ENCODE measurements at regions not wholly inside any gene's neighbourhood (a gene's known extent, or its start where the extent isn't known, plus 50 kb on each side); places are given as distances from the start of the nearest gene placed in this dataset.
"Not testable (repeated sequence)": the region's sequence is repeated elsewhere in the genome, so short reads cannot be mapped to it uniquely, and the experiment has no call there.

DNA sequence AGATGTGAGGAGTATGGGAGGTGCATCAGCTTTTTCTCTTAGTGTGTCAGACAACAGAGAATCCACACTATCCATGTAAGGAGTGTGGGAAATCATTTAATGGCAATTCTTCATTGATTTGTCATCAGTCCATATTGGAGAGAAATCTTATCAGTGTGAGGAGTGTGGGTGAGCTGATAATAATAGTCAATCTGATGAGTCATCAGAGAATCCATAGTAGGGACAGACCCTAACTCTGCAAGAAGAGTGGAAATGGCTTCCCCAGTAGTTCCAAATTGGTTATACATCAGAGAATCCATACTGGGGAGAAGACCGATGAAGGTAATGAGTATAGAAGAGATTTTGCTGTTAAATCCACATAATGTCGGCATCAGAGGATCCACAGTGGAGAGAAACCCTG is 150.5 kb upstream of the THUMPD2 start:
- DNase-seq (ENCODE audit: low spot score): no peak

DNA sequence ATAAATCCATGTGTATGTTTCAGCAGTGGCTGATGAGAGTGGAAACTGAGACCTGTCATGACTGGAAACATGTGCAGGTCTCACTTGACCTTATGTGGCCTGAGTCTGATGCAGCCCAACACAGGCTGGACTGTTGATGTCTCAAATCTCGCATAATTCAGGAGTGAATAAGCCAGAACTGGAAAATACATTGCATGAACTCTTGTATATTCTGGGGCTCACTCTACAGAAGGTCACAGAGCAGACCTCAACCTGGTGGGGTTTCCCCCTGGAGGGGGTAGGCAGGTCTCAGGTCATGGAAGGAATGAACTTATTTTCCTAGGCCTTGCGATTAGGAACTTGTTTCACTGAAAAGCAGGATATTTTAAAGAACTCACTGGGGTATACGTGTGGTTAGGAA is 146.3 kb upstream of the THUMPD2 start:
- no peak for DNase-seq (ENCODE audit: low spot score)

DNA sequence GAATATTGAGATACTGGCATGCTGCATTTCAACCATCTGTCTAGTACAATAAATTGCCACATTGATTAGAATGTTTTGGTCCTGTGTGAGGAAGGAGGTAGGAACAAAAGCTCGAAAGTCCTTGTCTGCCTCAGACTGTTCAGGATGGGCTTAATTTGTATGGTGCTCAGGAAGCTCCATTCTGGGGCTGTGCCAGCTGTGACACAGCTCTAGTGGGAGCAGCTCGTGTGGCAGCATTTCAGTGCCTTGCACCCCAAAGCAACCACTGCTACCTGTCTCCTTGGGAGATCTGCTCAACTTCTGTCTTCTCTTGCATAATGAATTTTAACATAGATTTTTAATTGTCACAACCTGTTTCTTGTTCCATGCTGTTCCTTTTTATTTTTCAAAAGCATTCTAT is 144.4 kb upstream of the THUMPD2 start:
- no peak for DNase-seq (ENCODE audit: low spot score)

DNA sequence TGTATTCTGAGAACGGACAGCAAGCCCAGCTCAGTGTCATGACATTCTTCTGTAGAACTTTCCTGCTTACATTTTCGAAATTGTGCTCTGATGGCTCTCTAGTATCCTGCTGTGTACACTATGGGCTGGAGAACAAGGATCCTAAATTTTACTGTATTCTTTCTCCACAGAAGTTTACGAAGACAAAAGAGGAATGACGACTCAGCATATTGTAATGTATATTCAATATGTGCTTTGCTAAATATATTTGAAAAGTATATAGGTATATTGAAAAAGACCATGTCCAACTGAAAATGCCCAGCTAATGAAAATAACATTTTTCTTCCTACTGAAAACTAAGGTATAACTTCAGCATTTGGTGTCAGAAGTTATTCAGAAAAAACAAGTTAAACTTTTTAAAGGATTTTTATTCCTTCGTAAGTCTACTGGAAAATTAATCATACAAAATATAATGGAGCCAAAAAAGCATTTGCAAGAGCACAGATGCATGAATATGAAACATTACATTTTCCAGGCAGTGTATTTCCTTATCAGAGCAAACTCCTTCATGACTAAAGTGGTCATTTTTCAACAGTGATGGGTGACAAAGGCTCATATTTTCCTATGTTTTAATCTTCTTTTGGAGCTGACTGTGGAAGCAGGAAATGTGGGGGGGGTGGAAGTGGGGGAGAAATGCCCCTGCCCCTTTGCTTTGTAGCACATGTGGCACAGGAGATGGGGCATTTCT is 143.8 kb upstream of the THUMPD2 start:
- no peak for DNase-seq (ENCODE audit: low spot score)

DNA sequence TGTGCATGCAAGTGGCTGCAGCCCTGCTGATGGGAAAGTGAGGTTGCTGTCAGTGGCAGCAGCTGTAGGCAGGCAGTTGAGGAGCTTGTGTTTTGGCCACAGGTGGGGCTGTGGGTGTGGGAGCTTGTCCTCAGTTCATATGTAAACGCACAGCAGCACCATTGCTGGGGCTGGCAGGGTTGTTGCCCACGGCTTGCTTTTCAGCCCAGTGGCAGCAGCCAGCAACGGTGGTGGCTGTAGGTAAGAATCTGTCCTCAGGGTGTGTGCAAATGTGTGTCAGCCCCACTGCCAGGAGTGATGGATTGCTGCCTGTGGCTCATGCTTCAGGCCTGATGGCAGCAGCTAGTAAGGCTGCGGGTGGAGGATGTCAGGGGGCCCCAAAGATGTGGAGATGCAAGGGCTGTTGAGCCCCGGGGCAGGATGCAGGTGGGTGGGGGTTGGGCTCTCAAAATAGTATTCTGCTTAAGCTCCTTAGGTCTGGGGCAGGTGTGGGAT is 141.3 kb upstream of the THUMPD2 start:
- DNase-seq (ENCODE audit: low spot score): peak; percentile 49

DNA sequence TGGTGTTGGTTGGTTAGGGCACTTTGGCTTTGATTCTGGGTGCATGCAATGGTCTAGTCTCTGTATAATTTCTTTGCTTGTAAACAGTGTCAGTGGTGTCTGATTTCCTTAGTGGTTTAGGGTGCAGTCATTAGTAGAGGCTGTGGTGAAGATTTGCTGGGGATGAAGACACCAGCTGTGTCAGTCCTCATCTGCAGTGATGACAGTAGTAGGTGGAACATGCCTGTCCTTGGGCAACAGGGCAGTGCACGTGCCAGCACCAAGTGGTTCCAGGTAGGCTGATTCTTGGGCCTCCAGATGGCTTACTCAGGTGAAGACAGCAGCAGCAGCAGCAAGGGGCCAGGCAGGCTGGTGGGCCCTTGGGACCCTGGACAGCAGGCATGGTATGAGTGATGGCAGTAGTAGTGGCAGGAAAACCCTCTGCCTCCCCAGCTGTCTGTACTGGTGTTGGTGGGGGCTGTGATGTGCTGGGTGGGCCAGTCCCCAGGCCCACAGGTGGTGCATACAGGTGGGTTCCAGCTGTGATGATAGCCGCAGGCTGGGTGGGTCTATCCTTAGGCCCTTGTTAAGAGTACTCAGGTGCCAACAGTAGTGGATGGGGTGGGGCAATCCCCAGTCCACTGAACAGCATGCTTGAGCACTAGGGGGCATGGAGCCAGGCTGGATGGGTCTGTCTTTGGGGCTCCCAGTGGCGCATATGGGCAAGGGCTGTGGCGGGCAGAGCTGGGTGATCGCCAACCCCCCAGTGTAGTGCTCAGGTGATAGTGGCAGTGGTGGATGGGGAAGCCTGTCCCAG is 140.7 kb upstream of the THUMPD2 start:
- peak; percentile 19 for DNase-seq (ENCODE audit: low spot score)

DNA sequence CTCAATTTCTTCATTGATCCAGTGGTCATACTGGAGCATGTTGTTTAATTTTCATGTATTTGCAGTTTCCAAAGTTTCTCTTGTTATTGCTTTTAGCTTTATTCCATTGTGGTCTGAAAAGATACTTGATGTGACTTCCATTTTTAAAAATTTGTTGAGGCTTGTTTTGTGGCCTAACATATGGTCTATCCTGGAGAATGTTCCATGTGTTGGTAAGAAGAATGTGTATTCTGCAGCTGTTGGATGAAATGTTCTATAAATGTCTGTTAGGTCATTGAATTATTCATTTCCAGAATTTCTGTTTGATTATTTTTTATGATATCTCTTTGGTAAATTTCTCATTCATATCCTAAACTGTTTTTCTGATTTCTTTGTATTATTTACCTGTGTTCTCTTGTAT is 139.8 kb upstream of the THUMPD2 start:
- no peak for DNase-seq (ENCODE audit: low spot score)

DNA sequence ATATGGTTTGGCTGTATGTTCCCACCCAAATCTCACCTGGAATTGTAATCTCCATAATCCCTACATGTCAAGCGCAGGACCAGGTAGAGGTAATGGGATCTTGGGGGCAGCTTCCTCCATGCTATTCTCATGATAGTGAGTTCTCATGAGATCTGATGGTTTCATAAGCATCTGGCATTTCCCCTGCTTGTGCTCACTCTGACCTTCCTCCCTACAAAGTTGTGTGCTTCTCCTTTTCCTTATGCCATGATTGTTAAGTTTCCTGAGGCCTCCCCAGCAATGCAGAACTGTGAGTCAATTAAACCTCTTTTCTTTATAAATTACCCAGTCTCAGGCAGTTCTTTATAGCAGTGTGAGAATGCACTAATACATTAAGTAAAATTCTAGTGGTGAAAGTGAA is 138.3 kb upstream of the THUMPD2 start:
- DNase-seq (ENCODE audit: low spot score): not testable (repeated sequence)

DNA sequence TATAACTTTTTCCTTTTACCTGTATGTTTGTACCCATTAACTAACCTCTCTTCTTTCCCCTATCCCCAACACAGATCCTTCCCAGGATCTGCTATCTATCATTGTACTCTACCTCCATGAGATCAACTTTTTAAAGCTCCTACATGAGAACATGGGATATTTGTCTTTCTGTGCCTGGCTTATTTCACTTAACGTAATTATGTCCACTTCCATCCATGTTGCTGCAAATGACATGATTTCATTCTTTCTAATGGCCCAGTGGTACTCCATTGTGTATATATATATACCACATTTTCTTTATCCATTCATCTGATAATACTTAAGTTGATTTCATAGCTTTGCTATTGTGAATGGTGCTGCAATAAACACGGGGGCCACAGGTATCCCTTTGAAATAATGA is 135.9 kb upstream of the THUMPD2 start:
- no peak for DNase-seq (ENCODE audit: low spot score)

DNA sequence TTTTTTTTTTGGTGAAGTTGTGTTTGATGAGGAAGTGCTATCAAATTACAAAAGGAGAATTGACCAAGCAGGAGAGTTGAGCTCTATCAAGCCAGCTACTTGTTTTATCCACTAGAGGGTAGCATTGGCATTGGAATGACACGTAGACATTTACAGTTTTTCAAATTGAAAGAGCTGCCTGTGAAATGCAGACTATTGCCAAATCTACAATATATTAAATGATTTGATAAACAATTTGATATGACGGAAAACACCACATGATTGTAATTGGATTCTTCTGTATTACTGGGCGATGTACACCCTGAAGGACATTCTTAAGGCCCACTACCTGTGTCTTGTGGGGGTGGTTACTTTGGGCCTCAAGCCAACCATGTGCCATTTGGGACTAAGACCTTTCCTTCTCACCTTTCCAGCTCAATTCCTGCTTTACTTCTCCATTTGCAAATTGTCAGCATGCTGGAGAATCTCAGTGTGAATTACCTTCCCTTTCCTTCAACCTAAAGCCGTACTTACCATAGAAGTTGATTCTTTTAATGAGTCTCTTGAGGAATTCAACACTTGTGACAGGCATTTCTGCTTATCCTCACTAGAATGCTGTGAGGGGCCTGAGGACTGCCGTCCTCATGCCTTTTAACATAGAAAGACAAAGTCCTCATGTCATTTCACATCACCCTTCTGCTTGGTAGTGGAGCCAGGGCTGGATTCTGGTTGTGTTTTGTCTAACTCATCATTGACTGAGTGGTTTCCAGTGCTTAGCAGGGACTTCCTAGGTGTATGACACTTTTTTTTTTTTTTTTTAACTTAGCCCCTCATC is 134.8 kb upstream of the THUMPD2 start:
- DNase-seq (ENCODE audit: low spot score): peak; percentile 85

DNA sequence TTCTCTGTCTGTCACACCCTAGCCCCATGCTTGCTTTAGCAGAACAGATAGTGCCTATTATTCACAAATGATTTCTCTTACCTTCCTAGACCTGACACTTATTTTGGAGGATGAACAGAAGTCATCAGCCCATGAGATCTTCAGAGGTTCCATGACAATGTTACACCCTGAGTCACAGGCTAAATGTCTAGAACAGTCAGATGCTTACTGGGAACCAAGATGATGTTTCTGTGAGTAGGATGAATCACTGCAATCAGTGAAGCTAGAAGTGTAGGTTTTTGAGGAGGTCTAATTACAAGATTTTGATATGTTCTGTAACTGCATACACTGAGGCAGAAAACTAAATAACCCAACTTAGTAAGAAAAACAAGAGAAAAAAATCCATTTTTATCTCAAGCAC is 123.0 kb upstream of the THUMPD2 start:
- DNase-seq (ENCODE audit: low spot score): no peak

DNA sequence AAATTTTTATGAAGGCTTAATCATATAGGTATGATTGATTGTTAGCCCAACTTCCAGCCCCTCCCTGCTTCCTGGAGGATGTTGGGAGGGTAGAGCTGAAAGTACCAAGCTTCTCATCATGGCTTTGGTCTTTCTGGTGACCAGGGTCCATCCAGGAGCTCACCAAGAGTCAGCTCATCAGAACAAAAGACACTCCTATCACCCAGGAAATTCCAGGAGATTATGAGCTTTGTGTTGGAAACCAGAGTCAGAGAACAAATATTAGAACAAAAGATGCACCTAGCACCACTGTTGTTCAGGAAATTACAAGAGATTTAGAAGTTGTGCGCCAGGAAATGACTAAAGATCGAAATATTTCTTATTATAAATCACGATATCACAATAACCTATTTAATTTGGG is 119.9 kb upstream of the THUMPD2 start:
- no peak for DNase-seq (ENCODE audit: low spot score)

DNA sequence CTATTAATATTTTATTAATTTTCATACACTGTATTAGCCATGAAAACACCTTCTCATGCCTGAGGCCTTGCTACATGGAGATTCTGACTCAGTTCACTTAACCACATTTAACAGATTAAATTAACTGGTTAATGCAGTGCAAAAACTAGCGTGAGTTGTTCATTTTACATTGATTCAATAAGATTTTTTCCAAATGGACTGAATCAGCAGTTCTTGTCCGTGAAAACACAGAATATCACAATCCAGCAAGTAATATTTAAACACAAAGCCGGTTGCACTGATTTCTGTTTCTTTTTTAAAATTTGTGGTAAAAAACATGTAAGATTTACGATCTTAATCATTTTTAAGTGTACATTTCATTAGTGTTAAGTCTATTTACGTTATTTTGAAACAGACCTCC is 118.2 kb upstream of the THUMPD2 start:
- no peak for DNase-seq (ENCODE audit: low spot score)

DNA sequence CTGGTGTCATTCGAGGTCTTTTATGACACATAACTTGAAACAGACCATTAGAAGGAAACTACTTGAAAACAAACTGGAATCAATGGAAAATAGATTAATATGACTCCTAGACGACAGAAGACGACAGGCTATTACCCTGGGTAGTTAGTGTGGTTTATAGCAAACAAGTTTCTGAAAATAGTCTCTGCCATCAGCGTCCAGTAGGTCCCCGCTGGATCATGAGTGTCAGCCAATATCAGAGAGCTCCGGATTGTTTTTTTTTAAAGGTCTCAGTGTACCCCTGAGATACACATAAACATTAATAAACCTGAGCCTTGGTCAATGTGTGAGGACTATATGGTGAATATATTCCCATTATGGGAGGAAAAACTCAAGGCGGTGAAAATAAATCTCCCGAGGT is 115.0 kb upstream of the THUMPD2 start:
- DNase-seq (ENCODE audit: low spot score): no peak

DNA sequence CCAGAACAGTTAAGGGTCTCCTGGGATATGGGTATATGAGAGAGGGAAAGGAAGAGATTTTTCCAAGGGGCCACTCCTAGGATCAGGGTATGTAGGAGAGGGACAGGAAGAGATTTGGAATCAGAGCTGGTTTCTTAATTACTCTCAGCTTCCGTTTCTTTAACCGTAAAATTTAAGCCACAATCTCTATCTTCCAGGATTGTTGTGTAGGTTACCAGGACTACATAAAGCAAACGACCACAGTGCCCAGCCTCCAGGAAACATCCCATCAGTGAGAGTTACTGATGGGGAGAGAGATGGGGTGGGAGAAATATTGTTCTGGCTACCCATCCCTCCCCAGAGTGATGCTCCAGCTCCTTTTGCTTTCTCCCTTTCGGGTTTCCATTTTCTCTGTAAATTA is 114.6 kb upstream of the THUMPD2 start:
- DNase-seq (ENCODE audit: low spot score): no peak

DNA sequence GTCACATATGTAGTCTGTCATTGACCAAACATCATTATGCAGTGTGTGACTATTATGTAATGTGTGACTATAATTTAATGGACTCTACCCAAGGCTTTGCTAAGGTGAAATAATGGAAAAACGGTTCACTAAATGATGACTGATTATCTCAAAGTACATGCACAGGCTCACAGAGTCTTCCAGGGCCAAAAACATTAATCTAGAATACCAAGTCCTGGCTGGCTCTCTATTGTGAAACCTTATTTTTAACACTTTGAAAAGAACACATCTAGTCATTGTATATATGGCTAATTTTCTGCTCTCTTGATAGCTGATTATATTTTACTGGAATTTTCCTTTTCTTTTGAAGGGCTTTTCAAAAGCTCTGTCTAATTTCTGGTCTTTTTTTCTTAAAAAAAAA is 102.9 kb upstream of the THUMPD2 start:
- no peak for DNase-seq (ENCODE audit: low spot score)

DNA sequence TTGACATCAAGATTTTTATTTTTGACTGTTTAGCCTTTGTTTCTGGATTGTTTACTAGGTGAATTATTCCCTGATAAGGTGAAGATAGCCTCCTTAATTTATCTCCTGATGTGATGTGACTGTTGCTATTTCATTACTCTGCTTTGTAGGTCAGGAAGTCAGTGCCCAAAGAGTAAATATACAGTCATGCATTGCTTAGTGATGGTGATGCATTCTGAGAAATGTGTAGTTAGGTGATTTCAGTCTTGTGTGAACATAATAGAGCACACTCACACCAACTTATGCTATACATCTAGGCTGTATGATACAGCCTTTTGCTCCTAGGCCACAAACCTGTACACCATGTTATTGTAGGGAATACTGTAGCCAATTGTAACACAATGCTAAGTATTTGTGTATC is 102.4 kb upstream of the THUMPD2 start:
- DNase-seq (ENCODE audit: low spot score): no peak

DNA sequence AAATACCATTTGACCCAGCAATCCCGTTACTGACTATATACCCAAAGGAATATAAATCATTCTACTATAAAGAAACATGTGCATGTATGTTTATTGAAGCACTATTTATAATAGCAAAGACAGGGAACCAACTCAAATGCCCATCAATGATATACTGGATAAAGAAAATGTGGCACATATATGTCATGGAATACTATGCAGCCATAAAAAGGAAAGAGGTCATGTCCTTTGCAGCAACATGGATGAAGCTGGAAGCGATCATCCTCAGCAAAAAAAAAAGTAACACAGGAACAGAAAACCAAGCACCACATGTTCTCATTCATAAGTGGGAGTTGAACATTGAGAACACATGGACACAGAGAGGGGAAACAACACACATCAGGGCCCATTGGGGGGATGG is 99.9 kb upstream of the THUMPD2 start:
- DNase-seq (ENCODE audit: low spot score): not testable (repeated sequence)

DNA sequence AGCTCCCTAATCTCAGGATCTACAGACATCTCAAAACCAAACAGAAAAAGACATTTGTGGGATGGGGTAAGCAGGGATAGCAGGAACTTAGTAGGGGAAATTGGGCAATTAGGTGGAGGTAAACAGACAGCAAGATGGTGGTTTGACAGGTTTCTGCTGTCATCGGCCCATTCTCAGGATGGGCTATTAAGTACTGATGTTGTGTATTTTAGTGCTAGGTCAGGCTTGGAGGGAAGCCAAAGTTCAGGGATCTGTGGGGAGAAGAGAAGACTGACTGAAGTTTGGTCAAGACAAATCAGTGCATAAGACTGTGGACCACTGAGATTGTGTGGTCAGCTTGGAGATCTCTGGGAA is 96.8 kb upstream of the THUMPD2 start:
- no peak for DNase-seq (ENCODE audit: low spot score)

DNA sequence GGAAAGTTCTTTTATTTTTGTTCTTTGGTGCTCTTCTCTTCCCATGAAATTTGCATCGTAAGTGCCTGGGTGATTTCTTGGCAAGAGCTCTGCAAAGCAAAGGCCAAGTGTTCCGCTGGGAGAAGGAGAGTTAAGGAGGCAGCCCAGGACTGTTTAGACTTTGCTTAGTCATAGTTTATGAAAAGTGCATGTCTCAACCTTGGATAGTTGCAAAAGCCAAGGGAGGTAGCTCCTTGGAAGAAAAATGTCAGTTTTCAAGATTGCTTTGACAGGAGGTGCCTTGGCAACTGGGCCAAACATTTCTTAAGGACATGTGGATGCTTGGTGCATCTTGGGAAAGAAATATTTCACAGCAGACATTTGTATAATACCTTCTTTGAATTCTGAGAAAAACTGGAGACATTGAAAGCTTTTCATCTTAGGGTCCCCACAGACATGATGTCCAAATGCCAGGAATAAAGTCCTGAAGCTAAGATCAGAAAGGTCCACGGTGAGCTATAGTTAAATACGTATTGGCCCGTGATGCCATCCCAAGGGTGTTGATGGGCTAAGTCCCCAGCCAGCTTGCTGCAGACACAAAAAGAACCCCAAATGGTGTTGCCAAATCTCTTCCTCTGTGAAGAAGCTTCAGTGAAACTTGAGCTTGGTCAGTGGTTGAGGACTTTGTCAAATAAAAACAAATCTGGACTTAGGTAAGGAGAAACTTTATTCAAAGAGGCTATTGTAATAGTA is 96.3 kb upstream of the THUMPD2 start:
- no peak for DNase-seq (ENCODE audit: low spot score)

DNA sequence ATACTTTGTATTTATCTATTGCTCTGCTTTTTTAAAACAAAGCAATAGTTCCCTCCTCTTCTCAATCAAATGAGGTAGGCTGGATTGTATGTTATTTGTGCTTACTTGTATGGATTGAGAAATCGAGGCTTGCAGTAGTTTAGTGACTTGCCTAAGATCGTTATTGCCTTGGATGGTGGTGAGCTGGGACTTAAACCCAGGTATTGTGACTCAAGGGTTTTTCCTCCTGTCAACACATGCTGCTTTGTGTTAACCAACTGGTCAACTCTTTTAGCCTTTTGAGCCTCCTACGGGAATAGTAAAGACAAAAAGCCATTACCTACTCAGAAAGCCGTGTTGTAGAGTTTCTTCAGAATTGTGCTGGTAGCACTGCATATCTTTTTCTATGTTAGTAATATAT is 95.2 kb upstream of the THUMPD2 start:
- DNase-seq (ENCODE audit: low spot score): no peak

DNA sequence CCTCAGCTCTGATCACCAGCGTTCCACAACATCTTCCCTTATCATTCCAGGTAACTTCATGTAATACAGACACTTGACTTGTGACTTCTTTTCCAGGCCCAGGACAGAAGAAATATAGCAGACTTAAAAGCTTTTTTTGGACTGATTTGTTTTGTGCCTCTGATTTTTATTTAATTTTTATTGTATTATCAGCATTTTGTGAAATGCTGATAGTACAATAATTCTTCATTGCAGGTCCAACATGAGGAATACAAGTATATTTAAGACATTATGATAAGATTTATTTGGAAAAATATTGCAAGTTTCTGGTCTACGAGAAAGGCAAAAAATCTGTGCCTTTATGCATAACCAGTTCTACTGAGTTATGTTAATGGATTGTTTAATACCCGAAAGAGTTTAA is 94.5 kb upstream of the THUMPD2 start:
- DNase-seq (ENCODE audit: low spot score): no peak
